GM13977 (cell line): ENCODE measurements at regions not wholly inside any gene's neighbourhood (a gene's known extent, or its start where the extent isn't known, plus 50 kb on each side); places are given as distances from the start of the nearest gene placed in this dataset.

Source experiments
- DNase-seq: peaks from one replicate; pipeline ENCODE4 v3.0.0; 2012; ENCODE audit warnings: low spot score
- in situ Hi-C: fragments of 300-500 bp; cut with MboI; formaldehyde crosslinking; loops from one replicate; pipeline ENCODE4 v1.12.0; 2022; ENCODE audit warnings: low sequenced_read_pairs, low pct_unique_long_range_greater_than_20kb, mixed read lengths, inconsistent platforms; ENCODE audit not compliant: unreplicated experiment
- TF ChIP-seq, protein P1 (sequence below): IDR thresholded peaks from 2 replicates; pipeline ENCODE4 v1.5.1; 2012; ENCODE audit warnings: mild to moderate bottlenecking, control low read depth; ENCODE audit not compliant: insufficient read depth; ENCODE audit errors: extremely low read depth, missing control alignments

DNA sequence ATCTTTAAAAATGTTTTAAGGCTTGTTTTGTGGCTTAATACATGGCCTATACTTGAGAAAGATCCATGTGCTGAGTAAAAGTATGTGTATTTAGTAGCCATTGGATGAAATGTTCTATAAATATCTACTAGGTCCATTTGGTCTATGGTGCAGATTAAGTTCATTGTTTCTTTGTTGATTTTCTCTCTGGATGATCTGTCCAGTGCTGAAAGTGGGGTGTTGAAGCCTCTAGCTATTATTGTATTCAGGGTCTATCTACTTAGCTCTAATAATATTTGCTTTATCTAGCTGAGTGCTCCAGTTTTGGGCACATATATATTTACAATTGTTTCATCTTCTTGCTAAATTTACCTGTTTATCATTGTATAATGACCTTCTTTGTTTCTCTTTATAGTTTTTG, 272.2 kb upstream of the NR4A3 start:
- TF ChIP-seq, protein P1, sequence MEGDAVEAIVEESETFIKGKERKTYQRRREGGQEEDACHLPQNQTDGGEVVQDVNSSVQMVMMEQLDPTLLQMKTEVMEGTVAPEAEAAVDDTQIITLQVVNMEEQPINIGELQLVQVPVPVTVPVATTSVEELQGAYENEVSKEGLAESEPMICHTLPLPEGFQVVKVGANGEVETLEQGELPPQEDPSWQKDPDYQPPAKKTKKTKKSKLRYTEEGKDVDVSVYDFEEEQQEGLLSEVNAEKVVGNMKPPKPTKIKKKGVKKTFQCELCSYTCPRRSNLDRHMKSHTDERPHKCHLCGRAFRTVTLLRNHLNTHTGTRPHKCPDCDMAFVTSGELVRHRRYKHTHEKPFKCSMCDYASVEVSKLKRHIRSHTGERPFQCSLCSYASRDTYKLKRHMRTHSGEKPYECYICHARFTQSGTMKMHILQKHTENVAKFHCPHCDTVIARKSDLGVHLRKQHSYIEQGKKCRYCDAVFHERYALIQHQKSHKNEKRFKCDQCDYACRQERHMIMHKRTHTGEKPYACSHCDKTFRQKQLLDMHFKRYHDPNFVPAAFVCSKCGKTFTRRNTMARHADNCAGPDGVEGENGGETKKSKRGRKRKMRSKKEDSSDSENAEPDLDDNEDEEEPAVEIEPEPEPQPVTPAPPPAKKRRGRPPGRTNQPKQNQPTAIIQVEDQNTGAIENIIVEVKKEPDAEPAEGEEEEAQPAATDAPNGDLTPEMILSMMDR, result no peak
- in situ Hi-C loops, result no loop called here
- DNase-seq, result no peak

DNA sequence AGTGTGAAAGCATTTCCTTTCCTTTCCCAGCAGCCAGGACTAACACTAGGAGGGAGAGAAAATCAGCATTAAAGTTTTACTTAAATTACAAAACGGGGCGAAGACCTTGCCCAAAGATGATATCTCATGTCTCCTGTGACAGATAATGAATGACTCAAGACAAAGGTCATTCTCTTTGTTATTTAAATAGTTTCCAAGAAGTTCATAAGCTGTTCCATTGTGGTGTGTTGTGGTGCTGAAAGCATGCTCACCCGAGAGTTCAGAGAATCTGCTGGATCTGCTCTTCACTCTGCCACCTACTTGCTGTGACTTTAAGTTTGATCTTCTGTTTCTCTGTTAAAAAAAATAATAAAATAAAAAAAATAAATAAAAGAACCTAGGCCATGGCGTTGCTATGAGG, 265.9 kb upstream of the NR4A3 start:
- TF ChIP-seq, protein P1, result no peak
- in situ Hi-C loops, result no loop called here
- no peak for DNase-seq

DNA sequence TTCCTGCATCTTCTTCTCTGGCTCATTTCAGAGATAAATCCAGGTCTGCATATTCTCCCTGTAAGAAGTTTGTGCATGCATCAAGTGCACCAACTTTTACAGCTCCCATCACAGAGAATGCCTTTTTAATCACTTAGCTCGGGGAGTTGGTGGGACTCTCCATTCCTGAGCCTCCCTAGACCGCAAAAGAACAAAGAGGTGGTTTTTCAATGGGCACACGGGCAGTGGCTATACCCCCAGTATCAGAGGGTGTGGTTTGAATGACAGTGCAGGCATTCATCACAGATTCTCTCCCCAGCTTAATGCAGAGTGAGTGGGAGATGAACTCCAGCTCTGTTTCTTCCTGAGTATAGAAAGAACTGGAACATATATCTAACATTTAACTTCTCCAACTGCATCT, 264.7 kb upstream of the NR4A3 start:
- in situ Hi-C loops, result no loop called here
- TF ChIP-seq, protein P1, result no peak
- no peak for DNase-seq

DNA sequence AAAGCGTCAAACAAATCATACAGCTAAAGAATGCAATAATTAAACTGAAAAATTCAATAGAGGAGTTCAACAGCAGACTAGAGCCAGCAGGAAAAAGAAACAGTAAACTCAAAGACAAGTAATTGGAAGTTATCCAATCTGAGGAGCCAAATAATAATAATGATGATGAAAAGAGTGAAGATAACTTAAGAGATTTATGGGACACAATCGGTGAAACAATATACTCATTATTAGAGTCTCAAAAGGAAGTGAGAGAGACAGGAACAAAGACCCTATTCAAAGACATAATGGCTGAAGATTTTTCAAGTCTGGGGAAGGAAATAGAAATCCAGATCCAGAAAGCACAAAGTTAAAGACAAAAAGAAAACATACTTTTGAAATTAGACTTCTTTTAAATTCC, 263.9 kb upstream of the NR4A3 start:
- in situ Hi-C loops, result no loop called here

DNA sequence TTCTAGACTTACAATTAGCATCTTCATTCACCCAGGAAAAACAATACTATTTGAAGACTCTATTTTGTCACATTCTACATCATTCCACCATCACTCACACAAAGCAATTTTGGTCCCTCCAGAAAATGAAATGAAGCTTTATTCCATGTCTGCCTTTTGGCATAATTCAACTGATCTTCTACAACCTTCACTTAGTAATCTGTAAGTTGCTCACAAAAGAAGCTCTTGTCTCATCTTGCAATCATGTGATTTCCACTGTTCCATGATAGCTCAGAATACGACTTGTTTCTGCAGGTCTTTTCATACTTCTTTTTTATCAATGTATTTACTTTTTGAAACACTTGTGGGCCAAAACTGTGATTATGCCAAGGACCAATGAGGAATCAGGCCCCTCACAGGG, 261.9 kb upstream of the NR4A3 start:
- DNase-seq, result no peak
- TF ChIP-seq, protein P1, result no peak
- in situ Hi-C loops, result no loop called here

More for the DNA sequence above, 263.9 kb upstream of the NR4A3 start:
- no peak for DNase-seq
- TF ChIP-seq, protein P1, result no peak

DNA sequence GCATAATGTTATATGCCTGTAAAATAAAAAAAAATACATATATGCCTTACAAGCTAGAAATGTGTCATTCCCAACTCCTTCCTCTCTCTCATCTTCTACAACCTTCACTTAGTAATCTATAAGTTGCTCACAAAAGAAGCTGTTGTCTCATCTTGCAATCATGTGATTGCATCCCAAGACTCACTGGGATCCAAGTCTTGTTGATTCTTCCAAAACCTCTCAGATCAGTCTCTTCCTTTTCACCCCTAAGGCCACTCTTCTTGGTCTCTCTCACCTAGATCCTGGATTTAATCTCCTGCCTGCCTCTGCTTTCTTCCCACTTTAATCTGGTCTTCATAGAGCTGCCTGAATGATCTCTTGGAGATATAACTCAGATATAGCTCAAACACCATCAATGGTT, 261.1 kb upstream of the NR4A3 start:
- TF ChIP-seq, protein P1, result no peak
- DNase-seq, result no peak
- in situ Hi-C loops, result no loop called here

DNA sequence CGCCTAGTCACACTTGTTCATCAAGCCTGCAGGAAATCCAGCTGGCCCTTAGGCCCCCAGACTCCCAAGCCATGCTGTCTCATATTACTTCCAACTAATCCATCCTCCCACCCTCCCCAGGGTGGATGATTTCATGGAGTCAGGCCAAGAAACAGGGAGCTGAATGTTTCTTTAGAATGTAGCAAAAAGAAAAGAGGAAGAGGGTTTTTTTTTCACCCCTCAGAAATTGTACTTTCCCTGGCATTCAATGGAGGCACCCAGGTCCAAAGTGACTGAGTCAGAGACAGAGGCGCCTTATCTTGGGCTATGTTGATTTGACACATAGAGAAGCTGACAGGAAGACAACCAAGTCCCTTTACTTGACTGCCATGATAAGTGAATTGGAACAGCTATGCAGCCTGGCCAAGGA, 260.2 kb upstream of the NR4A3 start:
- no peak for DNase-seq
- TF ChIP-seq, protein P1, result no peak
- in situ Hi-C loops, result no loop called here
